PC-3 (cell line): ENCODE measurements at regions not wholly inside any gene's neighbourhood (a gene's known extent, or its start where the extent isn't known, plus 50 kb on each side); places are given as distances from the start of the nearest gene placed in this dataset.

Experiments used
- EZH2 ChIP-seq: fragments of 300-600 bp; sonication (generic); IDR thresholded peaks from one replicate; pipeline ENCODE4 v1.6.1; 2017; ENCODE audit warnings: antibody characterized with exemption, mild to moderate bottlenecking, low read length; ENCODE audit not compliant: unreplicated experiment
- EZH2phosphoT487 ChIP-seq: fragments of 300-600 bp; sonication (generic); IDR thresholded peaks from 2 replicates; pipeline ENCODE4 v1.6.1; 2018; ENCODE audit warnings: mild to moderate bottlenecking, antibody characterized with exemption, low read length, borderline replicate concordance
- TF ChIP-seq, protein P1 (sequence below): fragments of 300-600 bp; sonication (generic); conservative IDR thresholded peaks from 2 replicates; pipeline ENCODE4 v1.5.1; 2017; ENCODE audit warnings: antibody characterized with exemption, low read depth, mild to moderate bottlenecking, low read length

DNA sequence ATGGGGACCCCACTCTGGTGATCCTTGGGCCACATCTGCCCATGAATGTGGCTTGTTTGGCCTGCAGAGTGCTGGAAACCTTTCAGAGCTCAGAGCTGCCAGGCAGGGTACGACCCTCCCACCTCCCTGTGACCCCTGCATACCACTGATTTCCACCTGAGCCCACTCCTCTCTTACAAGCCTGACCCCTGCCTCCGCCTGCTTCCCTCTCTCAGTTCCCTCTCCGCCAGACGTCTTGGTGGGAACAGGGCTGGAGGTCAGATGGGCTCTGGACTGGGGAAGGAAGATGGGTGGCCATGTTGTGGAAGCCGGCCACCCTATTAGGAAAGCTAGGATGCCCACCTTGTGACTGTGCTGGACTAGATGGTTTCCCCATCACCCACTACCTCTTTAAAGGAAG lies 185.1 kb downstream of the KATNIP start:
- TF ChIP-seq, protein P1, sequence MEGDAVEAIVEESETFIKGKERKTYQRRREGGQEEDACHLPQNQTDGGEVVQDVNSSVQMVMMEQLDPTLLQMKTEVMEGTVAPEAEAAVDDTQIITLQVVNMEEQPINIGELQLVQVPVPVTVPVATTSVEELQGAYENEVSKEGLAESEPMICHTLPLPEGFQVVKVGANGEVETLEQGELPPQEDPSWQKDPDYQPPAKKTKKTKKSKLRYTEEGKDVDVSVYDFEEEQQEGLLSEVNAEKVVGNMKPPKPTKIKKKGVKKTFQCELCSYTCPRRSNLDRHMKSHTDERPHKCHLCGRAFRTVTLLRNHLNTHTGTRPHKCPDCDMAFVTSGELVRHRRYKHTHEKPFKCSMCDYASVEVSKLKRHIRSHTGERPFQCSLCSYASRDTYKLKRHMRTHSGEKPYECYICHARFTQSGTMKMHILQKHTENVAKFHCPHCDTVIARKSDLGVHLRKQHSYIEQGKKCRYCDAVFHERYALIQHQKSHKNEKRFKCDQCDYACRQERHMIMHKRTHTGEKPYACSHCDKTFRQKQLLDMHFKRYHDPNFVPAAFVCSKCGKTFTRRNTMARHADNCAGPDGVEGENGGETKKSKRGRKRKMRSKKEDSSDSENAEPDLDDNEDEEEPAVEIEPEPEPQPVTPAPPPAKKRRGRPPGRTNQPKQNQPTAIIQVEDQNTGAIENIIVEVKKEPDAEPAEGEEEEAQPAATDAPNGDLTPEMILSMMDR, result no peak
- TF ChIP-seq EZH2 (no peak), EZH2phosphoT487 (no peak)
